ENCODE measurements at regions not wholly inside any gene's neighbourhood (a gene's known extent, or its start where the extent isn't known, plus 50 kb on each side); places are given as distances from the start of the nearest gene placed in this dataset.

DNA sequence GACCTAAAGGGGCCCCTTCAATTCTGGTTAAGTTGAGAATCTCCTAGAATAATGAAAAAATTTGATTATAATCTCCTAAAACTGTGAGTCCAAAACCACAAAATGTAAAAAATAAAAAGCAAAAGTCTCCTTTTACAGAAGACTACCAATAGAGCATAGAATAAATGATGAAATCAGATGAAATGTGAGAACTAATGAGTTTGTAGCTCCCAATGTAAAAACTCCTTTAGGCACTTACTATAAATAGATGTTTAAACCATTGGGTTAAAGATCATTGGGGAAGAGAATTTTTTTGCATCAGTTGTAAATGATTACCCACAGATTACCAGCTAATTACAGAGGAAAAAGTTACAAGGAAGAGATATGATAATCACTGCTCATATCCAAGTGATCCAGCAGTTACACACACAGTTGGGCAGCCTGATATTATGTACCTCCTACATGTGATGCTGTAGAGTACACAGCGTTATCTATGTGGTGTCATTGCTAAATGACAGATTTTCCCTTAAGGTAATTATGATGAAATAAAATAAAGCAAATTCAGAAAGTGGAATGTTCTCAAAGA lies 282.7 kb upstream of the SEMA3D start:
- TF ChIP-seq, protein P1, sequence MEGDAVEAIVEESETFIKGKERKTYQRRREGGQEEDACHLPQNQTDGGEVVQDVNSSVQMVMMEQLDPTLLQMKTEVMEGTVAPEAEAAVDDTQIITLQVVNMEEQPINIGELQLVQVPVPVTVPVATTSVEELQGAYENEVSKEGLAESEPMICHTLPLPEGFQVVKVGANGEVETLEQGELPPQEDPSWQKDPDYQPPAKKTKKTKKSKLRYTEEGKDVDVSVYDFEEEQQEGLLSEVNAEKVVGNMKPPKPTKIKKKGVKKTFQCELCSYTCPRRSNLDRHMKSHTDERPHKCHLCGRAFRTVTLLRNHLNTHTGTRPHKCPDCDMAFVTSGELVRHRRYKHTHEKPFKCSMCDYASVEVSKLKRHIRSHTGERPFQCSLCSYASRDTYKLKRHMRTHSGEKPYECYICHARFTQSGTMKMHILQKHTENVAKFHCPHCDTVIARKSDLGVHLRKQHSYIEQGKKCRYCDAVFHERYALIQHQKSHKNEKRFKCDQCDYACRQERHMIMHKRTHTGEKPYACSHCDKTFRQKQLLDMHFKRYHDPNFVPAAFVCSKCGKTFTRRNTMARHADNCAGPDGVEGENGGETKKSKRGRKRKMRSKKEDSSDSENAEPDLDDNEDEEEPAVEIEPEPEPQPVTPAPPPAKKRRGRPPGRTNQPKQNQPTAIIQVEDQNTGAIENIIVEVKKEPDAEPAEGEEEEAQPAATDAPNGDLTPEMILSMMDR (IDR thresholded peaks at IDR 0.05; ENCODE audit: insufficient read depth, low read length, poor library complexity, severe bottlenecking) = no peak
- no peak for TF ChIP-seq EZH2phosphoT487 (conservative IDR thresholded peaks at IDR 0.05; ENCODE audit: low read length)

Data from SU-DHL-6 (cell line).